ENCODE measurements at regions not wholly inside any gene's neighbourhood (a gene's known extent, or its start where the extent isn't known, plus 50 kb on each side); places are given as distances from the start of the nearest gene placed in this dataset.

DNA sequence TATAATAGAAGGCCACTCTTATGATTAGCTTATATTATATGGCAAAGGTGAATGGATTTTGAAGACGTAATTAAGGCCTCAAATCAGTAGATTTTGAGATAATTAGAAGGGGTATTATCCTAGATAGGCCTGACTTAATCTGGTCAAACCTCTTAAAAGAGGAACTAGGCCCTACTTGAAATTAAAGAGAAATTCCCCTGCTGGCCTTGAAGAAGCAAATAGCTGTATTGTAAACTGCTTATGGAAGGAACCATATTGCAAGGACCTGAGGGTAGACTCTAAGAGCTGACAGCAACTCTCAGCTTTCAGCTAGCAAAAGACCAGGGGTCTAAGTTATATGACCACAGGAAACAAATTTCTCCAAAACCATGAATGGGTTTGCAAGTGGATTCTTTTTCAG lies 219.0 kb upstream of the ONECUT1 start:
- FAIRE-seq, result no peak

DNA sequence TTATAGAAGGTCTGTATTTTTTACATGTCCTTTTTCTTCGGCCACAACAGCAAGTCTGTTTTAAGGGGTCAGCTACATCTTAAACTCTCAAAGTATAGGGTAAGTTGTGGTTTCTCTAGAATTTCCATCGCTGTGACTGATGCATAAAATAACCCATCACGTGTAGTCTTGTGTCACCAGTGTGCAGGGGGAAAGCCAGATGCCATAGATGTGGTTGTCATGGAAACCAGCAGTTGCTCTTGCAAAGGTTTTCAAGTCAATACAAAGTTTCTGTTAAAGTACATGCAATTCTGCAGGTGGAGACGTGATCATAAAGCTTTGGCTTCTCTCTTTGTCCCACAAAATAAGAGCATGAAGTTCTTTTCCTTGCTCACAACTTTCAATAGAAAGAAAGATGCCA lies 210.3 kb upstream of the ONECUT1 start:
- FAIRE-seq, result no peak

DNA sequence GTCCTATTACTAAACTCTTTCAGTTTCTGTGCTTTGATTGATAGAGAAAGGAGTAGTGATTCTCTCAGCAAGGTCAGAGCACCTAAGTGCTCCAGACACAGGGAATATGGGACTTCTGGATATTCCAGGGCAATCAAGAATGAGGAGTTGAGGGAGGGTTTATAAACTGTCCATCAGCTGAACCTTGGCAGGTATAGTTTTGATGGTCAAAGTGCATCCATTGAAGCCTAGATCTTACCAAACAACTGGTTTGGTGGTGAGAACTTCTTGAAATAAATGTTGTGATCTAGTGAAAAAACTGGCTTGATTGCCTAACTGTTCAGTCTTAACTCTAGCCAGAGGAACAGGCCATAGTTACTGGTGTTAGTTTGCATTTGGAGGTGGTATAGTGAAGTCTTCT lies 207.0 kb upstream of the ONECUT1 start:
- no peak for FAIRE-seq

DNA sequence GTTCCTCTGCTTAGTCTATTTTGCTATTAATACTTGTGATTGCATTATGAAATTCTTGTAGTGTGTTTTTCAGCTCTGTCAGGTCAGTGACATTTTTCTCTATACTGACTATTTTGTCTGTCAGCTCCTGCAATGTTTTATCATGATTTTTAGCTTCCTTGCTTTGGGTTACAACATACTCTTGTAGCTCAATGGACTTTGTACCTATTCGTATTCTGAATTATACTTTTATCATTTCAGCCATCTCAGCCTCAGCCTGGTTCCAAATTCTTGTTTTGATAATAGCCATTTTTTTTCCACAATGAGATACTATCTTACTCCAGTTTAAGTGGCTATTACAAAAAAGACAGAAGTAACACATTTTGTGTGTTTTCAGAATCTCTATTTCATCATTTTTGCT lies 204.2 kb upstream of the ONECUT1 start:
- FAIRE-seq, result no peak

DNA sequence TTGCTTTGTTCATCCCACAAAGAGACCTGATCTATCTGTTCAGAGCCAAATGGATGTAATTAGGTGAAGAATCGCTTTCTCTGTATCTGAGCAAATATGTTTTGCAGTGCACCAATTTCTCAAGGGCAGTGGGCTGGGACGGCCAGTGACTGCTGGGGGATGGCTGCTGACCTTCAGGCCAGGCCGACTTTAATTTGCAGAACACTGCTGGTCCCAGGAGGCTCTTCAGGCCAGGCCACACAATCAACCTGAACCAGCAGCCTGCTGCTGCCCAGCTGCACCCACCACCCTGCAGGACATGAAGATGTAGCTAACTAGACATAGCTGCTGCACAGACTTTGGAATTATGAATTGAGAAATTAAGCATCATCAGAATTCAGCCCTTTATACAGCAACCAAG lies 194.4 kb upstream of the ONECUT1 start:
- FAIRE-seq, result no peak

DNA sequence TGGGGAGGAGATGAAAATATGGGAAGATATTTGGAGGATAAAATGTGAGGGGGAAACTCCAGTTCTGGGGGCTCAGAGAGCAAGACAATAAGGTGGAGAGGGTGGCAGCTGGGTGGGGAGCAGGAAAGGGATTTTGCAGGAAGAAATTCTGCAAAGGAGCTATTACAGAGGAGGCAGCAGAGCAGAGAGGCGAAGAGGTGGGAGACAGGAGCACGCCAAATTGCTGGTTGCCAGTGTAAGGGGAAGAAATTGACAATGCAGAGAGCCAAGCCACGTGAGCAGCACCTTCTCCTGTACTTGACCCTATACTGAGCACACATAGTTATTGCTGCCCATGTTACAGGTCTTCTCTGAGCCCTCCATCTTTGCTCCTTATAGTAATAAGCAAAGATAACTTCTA lies 190.3 kb upstream of the ONECUT1 start:
- FAIRE-seq, result no peak

DNA sequence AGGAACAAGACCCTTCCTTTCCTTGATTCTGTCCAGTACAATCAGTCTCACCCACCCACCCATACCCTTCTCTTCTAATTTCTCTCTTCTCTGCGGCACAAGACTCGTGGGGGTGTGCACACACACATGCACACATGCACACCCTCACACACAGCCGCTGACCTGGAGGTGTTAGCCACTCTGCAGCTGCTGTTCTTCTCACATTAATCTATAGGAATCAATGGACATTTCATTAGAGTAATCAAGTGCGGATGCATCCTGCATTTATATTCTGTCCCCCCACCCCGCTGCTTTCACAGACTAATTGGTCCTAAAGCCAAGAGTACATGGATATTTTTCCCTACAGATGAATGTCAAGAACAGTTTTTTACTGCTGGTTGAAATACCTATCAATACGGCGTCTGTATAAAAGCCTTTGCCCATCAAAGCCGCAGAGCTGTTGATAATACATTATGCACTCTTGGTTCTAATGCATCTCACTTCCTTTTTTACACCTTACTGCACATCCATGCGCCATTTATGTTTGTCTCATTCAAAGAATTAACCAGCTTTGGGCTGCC lies 186.5 kb upstream of the ONECUT1 start:
- FAIRE-seq, result no peak

DNA sequence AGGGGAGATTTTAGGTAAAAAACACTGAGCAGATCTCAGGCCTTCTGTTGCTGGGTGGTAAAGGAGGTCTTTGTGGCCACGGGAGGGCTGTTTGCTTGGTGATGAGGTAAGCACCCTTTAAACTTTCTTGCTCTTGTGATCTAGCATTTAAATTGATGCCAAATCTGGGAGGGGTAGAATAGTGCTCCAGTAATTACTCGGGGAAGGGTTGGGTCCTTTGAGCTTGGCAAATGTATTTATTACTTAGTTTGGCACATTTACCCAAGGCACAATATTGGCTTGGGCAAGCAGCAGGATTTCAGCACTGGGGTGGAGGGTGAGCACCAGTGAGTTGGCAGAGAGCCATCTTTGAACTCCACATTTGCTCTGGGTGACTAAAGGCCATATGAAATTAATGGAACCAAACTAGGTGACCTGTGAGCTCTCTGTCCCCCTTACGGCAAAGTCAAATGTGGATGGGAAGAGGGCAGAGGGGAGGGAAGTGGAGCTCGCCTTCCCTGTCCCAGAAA lies 185.9 kb upstream of the ONECUT1 start:
- no peak for FAIRE-seq

DNA sequence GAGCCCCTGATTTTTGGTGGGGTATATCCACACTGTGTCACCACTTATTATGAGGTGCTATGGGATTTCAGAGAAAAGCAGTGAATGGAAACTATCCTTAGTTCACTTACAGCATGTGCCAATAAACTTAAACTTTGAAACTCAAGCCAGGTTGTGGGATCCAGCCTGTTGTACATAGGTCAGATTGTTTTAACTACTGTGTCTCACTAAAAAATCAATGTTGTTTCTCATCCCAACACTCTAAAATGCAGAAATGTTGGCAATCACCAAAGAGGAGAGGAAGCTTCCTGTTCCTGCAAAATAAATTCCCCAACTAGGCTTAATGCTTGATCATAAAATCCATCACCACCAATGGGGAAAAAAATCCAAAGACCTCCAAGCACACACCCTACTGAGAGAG lies 173.7 kb upstream of the ONECUT1 start:
- FAIRE-seq, result no peak

DNA sequence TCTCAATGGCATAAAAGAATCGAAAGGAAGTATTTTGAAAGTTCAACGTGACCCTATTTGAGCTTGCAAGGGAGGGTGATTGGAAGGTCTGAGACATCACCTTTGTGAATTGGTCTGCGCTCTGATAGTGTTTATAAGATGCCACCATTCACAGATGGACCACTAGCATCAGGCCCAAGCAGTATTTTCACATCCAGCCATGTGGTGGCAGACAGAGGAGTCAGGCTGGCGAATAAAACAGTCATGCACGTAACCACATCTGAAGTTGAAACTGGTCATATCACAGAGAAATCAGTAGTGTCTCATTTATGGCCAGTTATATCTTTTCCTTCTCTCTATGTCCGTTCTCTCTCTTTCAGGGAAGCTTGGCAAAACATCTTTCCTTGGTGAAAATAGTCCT lies 170.1 kb upstream of the ONECUT1 start:
- FAIRE-seq, result no peak

DNA sequence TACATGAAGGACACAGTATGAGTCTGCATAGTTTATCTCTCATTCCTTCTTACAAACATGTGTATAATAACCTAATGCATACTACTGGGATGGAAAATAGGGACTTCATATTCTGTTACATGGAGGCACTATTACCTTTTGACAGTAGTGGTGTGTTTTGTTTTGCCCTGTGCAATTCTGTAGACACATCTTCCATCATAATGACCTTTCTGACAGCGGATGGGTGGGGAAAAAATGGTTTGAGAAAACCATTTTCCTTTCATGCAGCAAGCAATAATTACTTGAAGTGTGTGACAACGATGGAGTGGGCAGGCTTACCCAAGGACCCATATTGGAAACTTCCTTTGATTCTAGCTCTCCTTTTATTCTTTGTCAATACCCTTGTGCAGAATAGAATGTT lies 153.6 kb upstream of the ONECUT1 start:
- no peak for FAIRE-seq

DNA sequence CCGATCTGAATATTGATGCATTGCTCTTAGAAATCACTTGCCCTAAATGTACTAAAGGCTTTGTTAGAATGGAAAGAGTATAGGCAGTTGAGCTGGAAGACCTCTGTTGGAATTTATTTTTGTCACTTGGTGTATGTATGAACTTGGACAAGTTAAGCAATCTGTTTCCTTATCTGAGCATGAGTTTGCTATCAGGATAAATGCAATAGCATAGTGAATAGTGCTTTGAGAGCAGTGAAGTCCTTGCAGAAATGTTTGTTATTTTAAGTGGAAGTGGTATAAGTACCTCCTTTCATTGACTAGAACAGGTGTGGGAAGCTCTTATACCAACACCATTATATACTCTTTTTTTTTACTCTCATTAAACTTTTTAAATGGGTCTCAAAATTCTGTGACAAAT lies 146.4 kb upstream of the ONECUT1 start:
- FAIRE-seq, result no peak

DNA sequence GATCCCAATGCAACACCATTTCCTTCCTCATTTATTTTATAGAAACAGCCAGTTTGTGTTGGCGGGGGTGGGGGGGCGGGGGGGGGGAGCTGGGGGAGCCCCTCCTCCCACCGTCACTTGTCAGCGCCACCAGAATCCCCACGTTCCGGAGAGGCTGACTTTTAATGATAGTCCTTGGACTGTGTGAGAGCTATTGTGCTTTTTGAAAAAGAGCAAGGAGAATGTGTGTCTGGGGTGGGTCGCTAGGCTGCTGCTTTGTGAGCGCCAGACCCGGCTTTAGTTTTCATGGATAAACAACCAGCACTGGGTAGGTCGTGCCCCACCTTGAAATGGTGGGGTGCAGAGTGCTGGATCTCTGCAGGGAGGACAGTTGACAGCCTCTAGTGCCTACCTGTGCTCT lies 135.0 kb upstream of the ONECUT1 start:
- no peak for FAIRE-seq

DNA sequence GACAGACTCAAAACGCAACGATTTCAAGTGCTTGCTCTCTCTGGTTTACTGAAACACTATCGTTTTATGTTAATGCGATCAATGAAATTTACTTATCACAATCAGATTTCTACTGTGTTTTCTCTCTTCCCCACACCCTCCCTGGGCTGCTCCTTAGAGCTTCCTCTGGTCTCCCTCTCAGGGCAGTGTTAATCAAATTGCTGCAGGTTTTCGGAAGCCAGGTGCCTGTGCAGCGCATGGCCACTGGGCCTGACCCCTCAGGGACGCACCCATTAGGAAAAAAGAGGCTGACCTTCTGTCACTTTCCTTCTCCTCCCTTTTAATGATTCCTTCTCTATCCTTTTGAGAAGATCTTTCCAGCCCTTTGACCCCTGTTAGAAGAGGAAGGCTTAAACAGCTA lies 134.5 kb upstream of the ONECUT1 start:
- no peak for FAIRE-seq

DNA sequence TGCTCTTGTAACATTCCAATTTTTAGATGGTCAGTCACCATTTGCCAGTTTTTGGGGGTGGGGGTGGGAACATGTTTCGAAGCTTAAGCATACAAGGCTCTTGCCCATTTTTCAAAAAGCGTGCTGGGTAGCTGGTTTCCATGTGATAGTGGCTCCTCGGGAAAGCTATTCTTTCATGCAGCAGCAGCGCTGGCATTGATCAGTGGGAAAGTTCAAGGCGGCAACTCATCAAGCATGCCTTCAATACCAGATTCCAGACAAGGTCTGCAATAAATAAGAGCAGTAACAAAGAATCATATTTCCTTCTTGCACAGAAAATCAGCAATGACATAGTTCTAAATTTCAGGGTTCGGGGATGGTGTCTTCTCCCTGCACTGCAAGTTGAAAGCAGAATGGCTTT lies 133.5 kb upstream of the ONECUT1 start:
- FAIRE-seq, result no peak

DNA sequence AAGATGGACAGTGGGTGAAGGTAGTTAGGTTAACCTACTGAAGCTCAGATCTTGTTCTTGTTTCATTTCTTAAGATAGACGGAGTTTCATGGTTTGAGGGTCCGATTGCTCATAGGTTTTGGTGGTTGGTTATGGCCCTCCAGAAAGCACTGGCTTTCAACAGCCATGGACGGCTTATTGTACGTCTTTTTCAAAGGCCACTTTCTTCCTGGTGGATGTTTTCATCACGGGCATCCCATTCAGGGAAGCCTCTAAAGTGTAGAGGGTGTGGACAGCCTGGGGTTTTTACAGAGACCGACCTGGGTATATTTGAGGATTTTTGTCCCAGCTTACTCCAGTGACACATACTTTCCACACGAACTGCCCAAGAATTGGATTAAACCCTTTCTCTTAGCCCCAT lies 132.7 kb upstream of the ONECUT1 start:
- FAIRE-seq, result no peak

DNA sequence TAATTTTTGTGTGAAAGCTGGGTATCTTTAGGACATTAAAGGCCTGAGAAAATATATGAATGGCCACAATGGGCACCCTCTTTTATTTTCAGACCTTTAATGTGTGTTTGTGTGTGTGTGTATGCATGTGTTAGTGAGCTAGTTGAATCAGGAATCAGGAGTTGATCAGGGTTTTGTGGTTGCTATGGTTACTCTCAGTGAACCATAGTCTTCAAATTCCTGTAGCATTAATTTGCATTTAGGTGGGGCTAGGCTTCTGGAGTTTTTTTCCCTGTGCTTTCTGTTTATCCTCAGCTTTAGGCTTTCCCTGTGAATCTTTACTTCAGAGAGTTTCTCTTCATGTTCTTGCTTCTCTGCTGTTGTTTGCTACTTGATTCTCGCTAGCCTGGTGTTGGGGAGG lies 122.0 kb upstream of the ONECUT1 start:
- FAIRE-seq, result no peak

DNA sequence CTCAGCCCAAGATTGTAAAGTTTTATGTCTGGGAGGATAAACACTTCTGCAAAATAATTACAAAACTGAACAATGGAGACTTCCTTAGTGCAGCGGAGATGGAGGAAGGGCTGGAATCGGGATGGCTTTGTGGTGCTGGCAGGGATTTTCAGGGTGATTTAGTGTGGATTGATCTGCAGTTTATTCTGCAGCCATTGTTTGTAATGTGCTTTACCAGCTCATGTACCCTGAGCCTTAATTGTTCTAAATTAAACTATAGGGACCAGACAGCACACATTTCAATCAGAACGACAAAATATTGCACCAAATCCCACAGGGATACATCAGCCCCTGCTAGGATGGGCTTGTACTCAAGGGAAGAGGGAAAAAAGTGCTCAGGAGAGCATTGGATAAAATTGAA lies 103.2 kb upstream of the ONECUT1 start:
- no peak for FAIRE-seq

DNA sequence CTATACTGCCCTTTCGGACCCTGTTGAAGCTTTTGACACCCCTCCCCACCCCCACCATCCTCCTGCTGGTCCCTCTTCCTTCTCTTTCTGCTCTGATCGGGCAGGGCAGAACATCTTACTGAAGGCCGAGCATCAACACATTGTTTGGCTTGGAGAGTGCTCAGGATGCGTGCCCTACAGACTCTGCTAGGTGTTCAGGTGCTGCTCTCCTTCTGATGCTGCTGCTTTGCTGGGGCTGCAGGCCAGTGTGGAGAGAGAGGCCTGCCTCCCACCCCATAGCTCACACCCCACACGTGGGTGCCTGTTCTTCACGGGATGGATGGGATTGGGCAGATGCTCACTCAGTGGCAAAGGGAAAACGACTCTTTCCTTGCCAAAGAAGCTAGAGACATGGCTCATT lies 89.8 kb upstream of the ONECUT1 start:
- no peak for FAIRE-seq

DNA sequence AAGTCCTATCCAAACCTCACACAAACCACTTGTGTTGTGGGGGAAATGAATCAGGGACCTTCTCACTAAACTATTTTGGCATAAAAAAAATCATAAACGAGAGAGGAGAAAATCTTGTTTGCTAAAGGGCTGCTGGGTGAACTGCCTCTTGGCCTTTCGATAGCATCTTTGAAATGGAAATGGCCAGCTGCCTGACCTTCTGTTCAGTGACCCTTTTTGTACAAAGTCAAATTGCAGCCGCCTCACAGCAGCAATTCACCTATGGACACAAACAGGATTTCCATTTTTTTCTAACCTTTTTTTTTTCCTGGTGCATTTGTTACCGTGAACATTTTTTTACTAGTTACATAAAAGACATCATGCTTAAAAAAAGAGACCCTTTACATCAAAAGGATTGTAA lies 89.0 kb upstream of the ONECUT1 start:
- FAIRE-seq, result no peak

DNA sequence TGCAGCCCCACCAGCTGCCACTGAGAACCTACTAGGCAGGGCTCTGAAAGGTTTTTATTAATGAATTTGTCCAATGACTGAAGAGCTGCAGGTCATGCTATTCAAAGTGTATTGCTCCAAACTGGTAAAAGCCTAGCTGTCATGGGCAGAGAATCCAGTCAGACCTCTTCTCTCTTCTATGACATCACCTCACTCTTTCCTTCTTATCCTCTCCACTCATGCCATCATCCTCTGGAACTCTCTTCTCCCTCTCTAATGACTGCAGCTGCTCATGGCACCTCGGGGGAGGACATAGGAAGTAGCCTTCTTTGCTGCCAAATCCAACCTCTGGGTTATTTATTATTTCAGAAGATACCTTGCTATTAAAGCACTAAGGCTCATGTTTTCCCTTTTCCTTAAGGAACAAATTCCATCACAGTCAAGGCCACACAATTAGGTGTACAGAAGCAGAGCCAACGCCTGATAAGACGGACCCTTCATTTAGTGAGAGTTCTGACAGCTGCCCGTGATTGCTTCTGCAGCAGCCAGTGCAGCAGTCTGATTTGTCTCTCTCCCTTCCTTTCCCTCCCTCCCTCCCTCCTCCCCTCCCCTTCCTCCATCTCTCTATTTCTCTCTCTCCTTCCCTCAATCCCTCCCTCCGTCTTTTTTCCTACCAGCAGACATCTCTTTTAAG lies 87.0 kb upstream of the ONECUT1 start:
- no peak for FAIRE-seq

DNA sequence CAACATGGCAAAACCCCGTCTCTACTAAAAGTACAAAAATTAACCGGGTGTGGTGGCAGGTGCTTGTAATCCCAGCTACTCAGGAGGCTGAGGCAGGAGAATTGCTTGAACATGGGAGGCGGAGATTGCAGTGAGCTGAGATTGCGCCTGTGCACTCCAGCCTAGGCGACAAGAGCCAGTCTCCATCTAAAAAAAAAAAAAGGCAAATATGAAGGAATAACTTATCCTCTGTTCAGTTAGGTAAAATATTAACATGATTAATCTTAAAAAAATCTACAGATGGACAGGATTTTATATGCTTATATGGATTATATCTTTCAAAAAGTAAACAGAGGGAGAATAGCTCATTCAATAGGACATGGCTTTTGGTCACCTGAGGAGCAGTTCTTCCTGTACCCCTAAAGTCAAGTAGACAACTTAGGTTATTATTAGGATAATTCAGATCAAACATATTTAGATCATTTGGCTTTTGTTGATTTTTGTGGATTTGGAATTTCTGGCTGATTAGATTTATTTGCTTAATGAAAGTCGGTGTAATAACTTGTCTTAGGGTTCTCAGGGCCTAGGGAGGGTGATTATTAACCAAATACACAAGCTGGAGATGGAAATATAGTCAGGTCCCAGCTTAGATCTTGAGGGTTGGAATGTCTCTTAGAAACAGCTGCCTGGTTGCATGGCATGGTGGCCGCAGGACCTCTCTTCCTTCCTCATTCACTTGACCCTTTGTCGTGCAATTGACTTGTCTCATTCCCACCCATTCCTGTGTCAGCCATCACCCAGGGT lies 82.1 kb upstream of the ONECUT1 start:
- no peak for FAIRE-seq

DNA sequence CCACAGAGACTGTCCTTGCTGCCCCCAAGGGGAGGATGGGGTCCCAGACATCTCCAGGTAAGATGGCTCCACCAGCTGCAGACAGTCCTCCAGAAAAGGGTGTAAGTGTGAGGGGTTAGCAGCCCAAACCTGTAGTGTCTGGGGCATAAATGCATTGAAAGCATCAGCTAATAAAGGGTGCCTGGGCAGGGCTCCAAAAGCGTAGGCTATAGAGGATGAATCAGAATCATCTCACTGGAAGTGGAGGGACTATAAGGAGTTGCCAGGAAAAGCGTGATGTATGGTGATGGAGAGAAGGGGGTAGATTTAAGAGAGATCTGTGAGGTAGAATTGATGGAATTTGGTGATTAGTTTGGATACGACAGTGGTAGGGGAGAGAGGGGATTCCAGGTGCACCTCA lies 79.9 kb upstream of the ONECUT1 start:
- no peak for FAIRE-seq

DNA sequence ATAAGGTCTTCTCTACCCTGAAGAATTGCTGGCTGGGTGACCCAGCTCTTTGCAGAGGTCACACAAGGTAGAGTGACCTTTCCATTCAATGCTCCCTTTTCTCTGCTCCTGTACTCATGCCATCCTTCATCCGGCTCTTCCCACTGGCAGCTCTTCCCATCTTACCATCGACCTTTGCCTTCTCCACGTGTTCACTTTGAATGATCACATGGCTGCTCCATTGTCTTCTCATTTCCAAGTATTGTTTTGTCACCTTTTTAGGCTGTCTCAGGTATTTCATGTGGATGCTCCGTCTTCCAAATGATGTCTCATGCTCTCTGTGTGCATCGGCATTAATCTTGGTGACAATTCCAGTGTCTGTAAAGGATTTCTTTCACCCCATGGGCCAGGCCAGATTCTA lies 76.6 kb upstream of the ONECUT1 start:
- no peak for FAIRE-seq
